OCI-LY1 (cell line): ENCODE measurements at regions not wholly inside any gene's neighbourhood (a gene's known extent, or its start where the extent isn't known, plus 50 kb on each side); places are given as distances from the start of the nearest gene placed in this dataset.

Source experiments
- H2AFZ ChIP-seq: fragments of 200-600 bp; sonication (generic), shearing (Covaris generic); 2 replicates; pipeline ENCODE4 v1.6.0; 2014; ENCODE audit warnings: antibody characterized with exemption, mild to moderate bottlenecking, low read length
- H3F3A ChIP-seq: fragments of 200-600 bp; sonication (generic), shearing (Covaris generic); 2 replicates; pipeline ENCODE4 v1.6.0; 2014; ENCODE audit warnings: mild to moderate bottlenecking, antibody characterized with exemption, low read length, moderate library complexity; ENCODE audit not compliant: insufficient read depth
- H3K27ac ChIP-seq: fragments of 200-600 bp; sonication (generic); 2 replicates; pipeline ENCODE4 v1.5.1; 2014; ENCODE audit warnings: low read length, mixed run types, mild to moderate bottlenecking, low read depth; ENCODE audit not compliant: poor library complexity, severe bottlenecking
- H3K27me3 ChIP-seq: fragments of 200-600 bp; sonication (generic); 2 replicates; pipeline ENCODE4 v1.6.0; 2014; ENCODE audit warnings: antibody characterized with exemption, mild to moderate bottlenecking, low read length, moderate library complexity; ENCODE audit not compliant: insufficient read depth
- H3K36me3 ChIP-seq: fragments of 200-600 bp; sonication (generic); 2 replicates; pipeline ENCODE4 v1.6.1; 2014; ENCODE audit warnings: mild to moderate bottlenecking, antibody characterized with exemption, low read length, moderate library complexity, mixed read lengths; ENCODE audit not compliant: insufficient read depth
- H3K4me1 ChIP-seq: fragments of 200-600 bp; sonication (generic); 2 replicates; pipeline ENCODE4 v1.5.1; 2014; ENCODE audit warnings: mild to moderate bottlenecking, low read length, moderate library complexity; ENCODE audit not compliant: insufficient read depth, severe bottlenecking
- H3K4me2 ChIP-seq: fragments of 200-600 bp; sonication (generic), shearing (Covaris generic); 2 replicates; pipeline ENCODE4 v1.6.1; 2014; ENCODE audit warnings: low read length
- H3K4me3 ChIP-seq: fragments of 200-600 bp; sonication (generic); 2 replicates; pipeline ENCODE4 v1.5.1; 2014; ENCODE audit warnings: low read length, low read depth, mild to moderate bottlenecking, mixed read lengths; ENCODE audit not compliant: poor library complexity, severe bottlenecking
- H3K79me2 ChIP-seq: fragments of 200-600 bp; shearing (Covaris generic); 2 replicates; pipeline ENCODE4 v1.6.1; 2016; ENCODE audit warnings: mixed run types, low read length, mixed read lengths; ENCODE audit not compliant: insufficient read depth
- H3K9ac ChIP-seq: fragments of 200-600 bp; sonication (generic), shearing (Covaris generic); 2 replicates; pipeline ENCODE4 v1.6.1; 2014; ENCODE audit warnings: mild to moderate bottlenecking, low read length, mixed read lengths
- H3K9me2 ChIP-seq: fragments of 200-600 bp; sonication (generic), shearing (Covaris generic); 2 replicates; pipeline ENCODE4 v1.6.1; 2014; ENCODE audit warnings: low read depth, mild to moderate bottlenecking, low read length, mixed read lengths
- H3K9me3 ChIP-seq: fragments of 200-600 bp; shearing (Covaris generic); 2 replicates; pipeline ENCODE4 v1.6.1; 2014; ENCODE audit warnings: low read length, mixed read lengths
- H4K20me1 ChIP-seq: fragments of 200-600 bp; sonication (generic), shearing (Covaris generic); 2 replicates; pipeline ENCODE4 v1.6.0; 2016; ENCODE audit warnings: mild to moderate bottlenecking, low read length; ENCODE audit not compliant: insufficient read depth
- EZH2 ChIP-seq: fragments of 200-600 bp; sonication (generic), shearing (Covaris generic); IDR thresholded peaks from 2 replicates; pipeline ENCODE4 v1.8.0; 2017; ENCODE audit warnings: borderline replicate concordance, mixed run types, mild to moderate bottlenecking, antibody characterized with exemption, low read length, moderate library complexity, mixed read lengths
- TF ChIP-seq, protein P1 (sequence below): fragments of 200-600 bp; sonication (generic), shearing (Covaris generic); IDR thresholded peaks from 2 replicates; pipeline ENCODE4 v1.5.1; 2017; ENCODE audit warnings: mild to moderate bottlenecking, antibody characterized with exemption, low read length, moderate library complexity, mixed read lengths

DNA sequence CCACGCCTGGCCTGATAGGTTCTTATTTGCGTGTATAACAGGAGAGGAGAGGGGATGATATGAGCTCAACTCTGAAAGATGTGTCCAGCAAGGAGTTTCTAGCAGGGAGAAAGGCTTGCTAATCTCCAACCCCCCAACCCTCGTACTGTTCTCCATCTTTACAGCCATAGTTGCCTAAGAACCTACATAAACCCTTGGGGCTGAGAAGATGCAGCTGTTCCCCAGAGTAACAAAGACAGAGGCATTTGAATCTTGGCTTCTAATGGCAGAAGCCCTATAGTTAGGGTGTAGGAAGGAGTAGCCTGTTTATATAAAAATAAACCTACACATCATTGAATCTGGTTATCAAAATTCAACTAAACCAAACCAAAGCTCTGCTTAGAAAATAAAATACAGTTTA, 631.4 kb upstream of the SLC35B3 start:
- H4K20me1 ChIP-seq: no peaks in the 10 kb centered on the region; the same call in 1 of the 2 replicates
- no peaks in the 10 kb centered on the region for H3K9me2 ChIP-seq
- H3K36me3 ChIP-seq: no peaks in the 10 kb centered on the region
- no peak overlapping the region for H3K9ac ChIP-seq
- H3K27me3 ChIP-seq: no peaks in the 10 kb centered on the region
- TF ChIP-seq, protein P1, sequence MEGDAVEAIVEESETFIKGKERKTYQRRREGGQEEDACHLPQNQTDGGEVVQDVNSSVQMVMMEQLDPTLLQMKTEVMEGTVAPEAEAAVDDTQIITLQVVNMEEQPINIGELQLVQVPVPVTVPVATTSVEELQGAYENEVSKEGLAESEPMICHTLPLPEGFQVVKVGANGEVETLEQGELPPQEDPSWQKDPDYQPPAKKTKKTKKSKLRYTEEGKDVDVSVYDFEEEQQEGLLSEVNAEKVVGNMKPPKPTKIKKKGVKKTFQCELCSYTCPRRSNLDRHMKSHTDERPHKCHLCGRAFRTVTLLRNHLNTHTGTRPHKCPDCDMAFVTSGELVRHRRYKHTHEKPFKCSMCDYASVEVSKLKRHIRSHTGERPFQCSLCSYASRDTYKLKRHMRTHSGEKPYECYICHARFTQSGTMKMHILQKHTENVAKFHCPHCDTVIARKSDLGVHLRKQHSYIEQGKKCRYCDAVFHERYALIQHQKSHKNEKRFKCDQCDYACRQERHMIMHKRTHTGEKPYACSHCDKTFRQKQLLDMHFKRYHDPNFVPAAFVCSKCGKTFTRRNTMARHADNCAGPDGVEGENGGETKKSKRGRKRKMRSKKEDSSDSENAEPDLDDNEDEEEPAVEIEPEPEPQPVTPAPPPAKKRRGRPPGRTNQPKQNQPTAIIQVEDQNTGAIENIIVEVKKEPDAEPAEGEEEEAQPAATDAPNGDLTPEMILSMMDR: no peak
- no peak for TF ChIP-seq EZH2
- no peaks in the 10 kb centered on the region for H3F3A ChIP-seq
- no peaks in the 10 kb centered on the region for H3K79me2 ChIP-seq
- no peak overlapping the region for H3K4me2 ChIP-seq
- no peak overlapping the region for H2AFZ ChIP-seq
- H3K4me3 ChIP-seq: no peak overlapping the region
- H3K9me3 ChIP-seq: no peaks in the 10 kb centered on the region
- H3K27ac ChIP-seq: no peak overlapping the region
- no peaks in the 10 kb centered on the region for H3K4me1 ChIP-seq

DNA sequence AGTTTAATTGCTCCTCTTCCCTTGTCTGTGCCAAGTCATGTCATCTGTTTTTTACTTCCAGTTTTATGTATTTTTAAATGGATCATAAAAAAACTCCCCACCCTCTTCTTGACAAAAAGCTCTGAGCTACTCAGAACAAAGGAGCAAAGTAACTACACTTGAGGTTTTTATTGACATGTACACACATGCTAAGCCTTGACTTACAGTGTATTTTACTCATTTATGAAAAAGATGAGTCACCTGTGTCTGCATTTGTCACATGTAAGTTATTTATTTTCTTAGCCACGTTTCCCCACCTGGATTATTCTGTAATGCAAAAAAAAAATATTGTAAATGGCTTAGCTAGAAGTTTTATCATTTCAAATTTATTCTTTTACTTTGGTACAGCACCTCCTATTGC, 628.8 kb upstream of the SLC35B3 start:
- H3K4me2 ChIP-seq: no peak overlapping the region
- H2AFZ ChIP-seq: no peak overlapping the region
- no peaks in the 10 kb centered on the region for H4K20me1 ChIP-seq
- H3K79me2 ChIP-seq: no peaks in the 10 kb centered on the region
- H3K36me3 ChIP-seq: no peaks in the 10 kb centered on the region
- no peak overlapping the region for H3K9ac ChIP-seq
- H3K9me3 ChIP-seq: no peaks in the 10 kb centered on the region
- H3K9me2 ChIP-seq: no peaks in the 10 kb centered on the region
- H3F3A ChIP-seq: no peaks in the 10 kb centered on the region
- H3K4me3 ChIP-seq: no peak overlapping the region
- no peak overlapping the region for H3K27ac ChIP-seq
- no peaks in the 10 kb centered on the region for H3K4me1 ChIP-seq
- TF ChIP-seq, protein P1: no peak
- no peak for TF ChIP-seq EZH2
- H3K27me3 ChIP-seq: no peaks in the 10 kb centered on the region

DNA sequence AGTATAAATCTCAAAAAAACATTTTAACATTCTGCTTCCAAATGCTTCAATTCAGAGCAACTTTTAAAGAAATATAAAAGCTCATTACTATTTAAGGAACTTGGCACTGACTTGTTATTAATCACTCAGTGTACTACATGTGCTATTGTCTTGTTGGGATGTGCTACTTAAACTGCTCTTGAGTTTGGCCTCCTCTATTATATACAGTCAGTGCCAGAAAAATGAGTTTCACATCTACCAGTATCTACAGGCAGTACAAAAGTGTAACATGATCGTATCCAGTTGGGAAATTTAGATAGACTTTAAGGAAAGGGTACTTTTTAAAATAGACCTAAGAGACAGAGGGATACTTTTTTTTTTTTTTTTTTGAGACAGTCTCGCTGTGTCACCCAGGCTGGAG, 627.3 kb upstream of the SLC35B3 start:
- no peaks in the 10 kb centered on the region for H3F3A ChIP-seq
- no peak overlapping the region for H3K4me2 ChIP-seq
- no peak overlapping the region for H3K4me3 ChIP-seq
- TF ChIP-seq EZH2: no peak
- TF ChIP-seq, protein P1: no peak
- no peaks in the 10 kb centered on the region for H3K4me1 ChIP-seq
- H3K9me3 ChIP-seq: no peaks in the 10 kb centered on the region
- H3K9ac ChIP-seq: no peak overlapping the region
- no peaks in the 10 kb centered on the region for H3K79me2 ChIP-seq
- H3K36me3 ChIP-seq: no peaks in the 10 kb centered on the region
- no peak overlapping the region for H2AFZ ChIP-seq
- H4K20me1 ChIP-seq: no peaks in the 10 kb centered on the region
- no peak overlapping the region for H3K27ac ChIP-seq
- H3K27me3 ChIP-seq: no peaks in the 10 kb centered on the region
- H3K9me2 ChIP-seq: no peaks in the 10 kb centered on the region
